Nephron (organoid): ENCODE measurements at regions not wholly inside any gene's neighbourhood (a gene's known extent, or its start where the extent isn't known, plus 50 kb on each side); places are given as distances from the start of the nearest gene placed in this dataset.

Experiments
- H3K27ac Mint-ChIP-seq, 3 experiments: 2 replicates each; pipeline ENCODE4 v1.8.0; 2020; ENCODE audit warnings: mixed read lengths in 3 of 3, mild to moderate bottlenecking in 2 of 3, moderate library complexity in 1 of 3
- H3K27me3 Mint-ChIP-seq: 2 replicates; pipeline ENCODE4 v1.8.0; 2021; ENCODE audit warnings: low read depth, mild to moderate bottlenecking, moderate library complexity, mixed read lengths
- H3K36me3 Mint-ChIP-seq: 2 replicates; pipeline ENCODE4 v1.8.0; 2020; ENCODE audit warnings: low read depth, mixed read lengths
- H3K4me1 Mint-ChIP-seq: 2 replicates; pipeline ENCODE4 v1.8.0; 2020; ENCODE audit warnings: mixed read lengths
- H3K4me3 Mint-ChIP-seq, 3 experiments: 2 replicates each; pipeline ENCODE4 v1.8.0; 2020; ENCODE audit warnings: mild to moderate bottlenecking in 3 of 3, mixed read lengths in 3 of 3, moderate library complexity in 2 of 3
- H3K9me3 Mint-ChIP-seq: 2 replicates; pipeline ENCODE4 v1.8.0; 2020; ENCODE audit warnings: mixed read lengths
- CTCF ChIP-seq, 3 experiments: fragments of 200-600 bp; sonication (generic); IDR thresholded peaks; one replicate each; pipeline ENCODE4 v1.5.0; 2021; ENCODE audit warnings: antibody characterized with exemption in 3 of 3; ENCODE audit not compliant: unreplicated experiment in 3 of 3

GRCh38 chr12:30105505-30105904 is 321.8 kb upstream of the TMTC1 start:
- Mint-ChIP-seq H3K9me3 (peaks cover 12% of the 10 kb centered on the region), H3K36me3 (no peaks in the 10 kb centered on the region)

GRCh38 chr12:30104971-30105370 is 321.2 kb upstream of the TMTC1 start:
- Mint-ChIP-seq H3K27ac (no peak overlapping the region), H3K36me3 (no peaks in the 10 kb centered on the region), H3K4me3 (no peak overlapping the region), H3K9me3 (peaks cover 15% of the 10 kb centered on the region), H3K27me3 (peaks cover 19% of the 10 kb centered on the region), H3K4me1 (peaks cover 4% of the 10 kb centered on the region)
- TF ChIP-seq CTCF (IDR thresholded peaks at IDR 0.05; ENCODE audit: unreplicated experiment in 3 of 3), result no peak

More at GRCh38 chr12:30105505-30105904, 321.8 kb upstream of the TMTC1 start:
- Mint-ChIP-seq H3K27me3 (peaks cover 14% of the 10 kb centered on the region), H3K4me3 (no peak overlapping the region), H3K27ac (no peak overlapping the region), H3K4me1 (peaks cover 4% of the 10 kb centered on the region)
- no peak for TF ChIP-seq CTCF (IDR thresholded peaks at IDR 0.05; ENCODE audit: unreplicated experiment in 3 of 3)

- H3K9me3 Mint-ChIP-seq, result peaks cover 3% of the 10 kb centered on the region
- H3K4me3 Mint-ChIP-seq, result no peak overlapping the region
- H3K4me1 Mint-ChIP-seq, result no peaks in the 10 kb centered on the region
- H3K27ac Mint-ChIP-seq, result no peak overlapping the region
- H3K27me3 Mint-ChIP-seq, result peaks cover 5% of the 10 kb centered on the region
- H3K36me3 Mint-ChIP-seq, result no peaks in the 10 kb centered on the region
- no peak for TF ChIP-seq CTCF (IDR thresholded peaks at IDR 0.05; ENCODE audit: unreplicated experiment in 3 of 3)
These were observed 317.0 kb upstream of the TMTC1 start for GRCh38 chr12:30100741-30101140.

DNA sequence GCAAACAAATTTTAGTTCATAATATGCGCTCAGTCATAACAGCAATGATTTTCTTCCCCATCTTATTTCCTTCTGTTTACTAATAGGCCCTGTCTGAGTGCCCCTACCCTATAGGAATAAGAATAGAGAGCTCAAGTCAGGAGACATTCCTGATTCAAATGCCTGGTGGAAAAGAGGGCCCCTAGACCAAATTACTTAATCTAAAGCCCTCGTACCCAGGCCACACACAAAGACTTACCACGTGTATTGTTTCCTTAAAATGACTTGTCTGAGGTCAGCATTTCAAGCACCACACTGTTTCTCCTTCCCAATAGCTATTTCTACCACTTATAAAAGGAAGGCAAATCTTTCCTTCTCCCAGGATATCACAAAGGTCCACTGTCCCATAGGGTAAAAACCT is 314.9 kb upstream of the TMTC1 start:
- peaks cover 5% of the 10 kb centered on the region for H3K27me3 Mint-ChIP-seq
- no peak for TF ChIP-seq CTCF (IDR thresholded peaks at IDR 0.05; ENCODE audit: unreplicated experiment in 3 of 3)
- H3K27ac Mint-ChIP-seq, result no peak overlapping the region
- H3K9me3 Mint-ChIP-seq, result peaks cover 3% of the 10 kb centered on the region
- H3K4me3 Mint-ChIP-seq, result no peak overlapping the region
- no peaks in the 10 kb centered on the region for H3K36me3 Mint-ChIP-seq
- H3K4me1 Mint-ChIP-seq, result no peaks in the 10 kb centered on the region

GRCh38 chr12:30095511-30095910 is 311.8 kb upstream of the TMTC1 start:
- Mint-ChIP-seq H3K9me3 (peaks cover 3% of the 10 kb centered on the region), H3K27ac (no peak overlapping the region), H3K27me3 (peaks cover 5% of the 10 kb centered on the region), H3K4me3 (no peak overlapping the region), H3K4me1 (no peaks in the 10 kb centered on the region), H3K36me3 (no peaks in the 10 kb centered on the region)
- no peak for TF ChIP-seq CTCF (IDR thresholded peaks at IDR 0.05; ENCODE audit: unreplicated experiment in 3 of 3)

GRCh38 chr12:30092983-30093617 is 309.4 kb upstream of the TMTC1 start:
- H3K27ac Mint-ChIP-seq, result no peak overlapping the region
- no peaks in the 10 kb centered on the region for H3K4me1 Mint-ChIP-seq
- no peak for TF ChIP-seq CTCF (IDR thresholded peaks at IDR 0.05; ENCODE audit: unreplicated experiment in 3 of 3)
- no peak overlapping the region for H3K4me3 Mint-ChIP-seq
- no peaks in the 10 kb centered on the region for H3K9me3 Mint-ChIP-seq
- no peaks in the 10 kb centered on the region for H3K27me3 Mint-ChIP-seq
- H3K36me3 Mint-ChIP-seq, result no peaks in the 10 kb centered on the region
